ENCODE measurements at regions not wholly inside any gene's neighbourhood (a gene's known extent, or its start where the extent isn't known, plus 50 kb on each side); places are given as distances from the start of the nearest gene placed in this dataset.

DNA sequence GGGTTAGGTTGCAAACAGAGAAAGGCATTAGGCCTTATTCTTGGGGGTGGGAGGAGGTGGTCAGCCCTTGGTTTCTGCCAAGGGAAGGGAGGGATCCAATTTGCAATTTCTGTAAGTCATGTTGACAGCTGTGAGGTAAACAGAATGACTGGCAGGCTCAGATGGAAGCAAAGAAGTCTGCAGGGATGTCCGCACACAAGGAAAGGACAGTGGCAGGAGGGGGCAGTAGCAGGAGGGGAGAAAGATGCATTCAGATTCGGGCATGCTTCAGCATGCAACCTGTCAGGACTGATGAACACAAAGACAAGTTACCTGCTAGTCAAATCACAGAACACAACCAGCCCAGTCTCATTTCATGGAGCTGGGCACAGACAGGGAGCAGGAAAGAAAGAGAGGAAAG lies 217.9 kb upstream of the FOXA2 start:
- TF ChIP-seq, protein P1, sequence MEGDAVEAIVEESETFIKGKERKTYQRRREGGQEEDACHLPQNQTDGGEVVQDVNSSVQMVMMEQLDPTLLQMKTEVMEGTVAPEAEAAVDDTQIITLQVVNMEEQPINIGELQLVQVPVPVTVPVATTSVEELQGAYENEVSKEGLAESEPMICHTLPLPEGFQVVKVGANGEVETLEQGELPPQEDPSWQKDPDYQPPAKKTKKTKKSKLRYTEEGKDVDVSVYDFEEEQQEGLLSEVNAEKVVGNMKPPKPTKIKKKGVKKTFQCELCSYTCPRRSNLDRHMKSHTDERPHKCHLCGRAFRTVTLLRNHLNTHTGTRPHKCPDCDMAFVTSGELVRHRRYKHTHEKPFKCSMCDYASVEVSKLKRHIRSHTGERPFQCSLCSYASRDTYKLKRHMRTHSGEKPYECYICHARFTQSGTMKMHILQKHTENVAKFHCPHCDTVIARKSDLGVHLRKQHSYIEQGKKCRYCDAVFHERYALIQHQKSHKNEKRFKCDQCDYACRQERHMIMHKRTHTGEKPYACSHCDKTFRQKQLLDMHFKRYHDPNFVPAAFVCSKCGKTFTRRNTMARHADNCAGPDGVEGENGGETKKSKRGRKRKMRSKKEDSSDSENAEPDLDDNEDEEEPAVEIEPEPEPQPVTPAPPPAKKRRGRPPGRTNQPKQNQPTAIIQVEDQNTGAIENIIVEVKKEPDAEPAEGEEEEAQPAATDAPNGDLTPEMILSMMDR (IDR thresholded peaks at IDR 0.05; ENCODE audit: insufficient read depth, low read length) = no peak
- no peak for DNase-seq (ENCODE audit: low read depth)

GRCh38 chr20:22805219-22805618 lies 220.8 kb upstream of the FOXA2 start:
- TF ChIP-seq, protein P1 (IDR thresholded peaks at IDR 0.05; ENCODE audit: insufficient read depth, low read length) = no peak
- DNase-seq (ENCODE audit: low read depth) = peak; percentile 59

More for the DNA sequence above, 217.9 kb upstream of the FOXA2 start:
- no peak overlapping the region for H3K4me3 ChIP-seq (ENCODE audit: low read depth, low read length)

DNA sequence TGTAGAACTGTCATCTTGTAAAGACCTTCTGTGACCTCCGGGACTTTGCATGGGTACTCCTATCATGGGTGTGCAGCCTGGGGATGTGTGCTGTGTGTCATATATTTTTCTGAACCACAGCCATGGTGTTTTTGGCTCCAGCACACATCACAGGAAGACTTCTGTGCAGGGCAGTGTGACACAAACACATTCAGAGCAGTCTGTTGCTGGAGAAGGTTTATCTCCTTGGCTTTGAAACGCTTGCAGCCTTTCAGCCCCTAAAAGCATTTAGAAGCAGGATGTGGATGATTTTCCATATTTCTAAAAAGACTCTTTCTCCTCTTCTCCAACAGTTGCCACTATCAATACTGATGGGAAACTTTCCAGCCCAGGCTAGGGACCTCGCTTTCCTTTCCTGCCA lies 221.6 kb upstream of the FOXA2 start:
- TF ChIP-seq, protein P1 (IDR thresholded peaks at IDR 0.05; ENCODE audit: insufficient read depth, low read length) = no peak
- DNase-seq (ENCODE audit: low read depth) = no peak
- no peak overlapping the region for H3K4me3 ChIP-seq (ENCODE audit: low read depth, low read length)

More at GRCh38 chr20:22805219-22805618, 220.8 kb upstream of the FOXA2 start:
- H3K4me3 ChIP-seq (ENCODE audit: low read depth, low read length) = no peak overlapping the region

GRCh38 chr20:22807045-22807444 lies 222.7 kb upstream of the FOXA2 start:
- H3K4me3 ChIP-seq (ENCODE audit: low read depth, low read length) = no peak overlapping the region
- TF ChIP-seq, protein P1 (IDR thresholded peaks at IDR 0.05; ENCODE audit: insufficient read depth, low read length) = no peak
- no peak for DNase-seq (ENCODE audit: low read depth)

GRCh38 chr20:22807646-22808244 lies 223.4 kb upstream of the FOXA2 start:
- TF ChIP-seq, protein P1 (IDR thresholded peaks at IDR 0.05; ENCODE audit: insufficient read depth, low read length) = no peak
- H3K4me3 ChIP-seq (ENCODE audit: low read depth, low read length) = no peak overlapping the region
- no peak for DNase-seq (ENCODE audit: low read depth)

GRCh38 chr20:22808628-22809027 lies 224.3 kb upstream of the FOXA2 start:
- no peak for DNase-seq (ENCODE audit: low read depth)
- no peak overlapping the region for H3K4me3 ChIP-seq (ENCODE audit: low read depth, low read length)
- TF ChIP-seq, protein P1 (IDR thresholded peaks at IDR 0.05; ENCODE audit: insufficient read depth, low read length) = no peak

DNA sequence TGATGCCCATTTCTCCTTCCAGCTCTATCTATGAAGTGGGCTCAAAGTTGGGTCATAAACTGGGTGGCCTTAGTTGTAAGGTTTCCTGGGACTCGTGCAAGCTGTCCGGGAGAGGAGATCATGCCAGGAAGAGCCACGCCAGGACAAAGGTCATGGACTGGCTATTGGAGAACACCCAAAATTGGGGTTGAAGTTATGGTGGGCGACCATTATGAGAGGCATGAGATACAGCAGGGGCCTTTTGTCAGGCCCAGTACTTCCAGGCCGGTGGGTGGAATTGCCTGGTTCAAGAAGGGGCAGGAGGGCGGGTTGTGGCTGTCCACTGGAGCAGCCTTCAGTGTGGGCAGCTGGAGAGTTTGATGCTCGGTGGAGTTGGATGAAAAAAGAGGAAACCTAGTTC lies 225.1 kb upstream of the SSTR4 start:
- TF ChIP-seq, protein P1 (IDR thresholded peaks at IDR 0.05; ENCODE audit: insufficient read depth, low read length) = no peak
- no peak for DNase-seq (ENCODE audit: low read depth)
- no peak overlapping the region for H3K4me3 ChIP-seq (ENCODE audit: low read depth, low read length)

Data from fibroblast of the aortic adventitia (primary cell).